ENCODE measurements at regions not wholly inside any gene's neighbourhood (a gene's known extent, or its start where the extent isn't known, plus 50 kb on each side); places are given as distances from the start of the nearest gene placed in this dataset.
"Not testable (repeated sequence)": the region's sequence is repeated elsewhere in the genome, so short reads cannot be mapped to it uniquely, and the experiment has no call there.

DNA sequence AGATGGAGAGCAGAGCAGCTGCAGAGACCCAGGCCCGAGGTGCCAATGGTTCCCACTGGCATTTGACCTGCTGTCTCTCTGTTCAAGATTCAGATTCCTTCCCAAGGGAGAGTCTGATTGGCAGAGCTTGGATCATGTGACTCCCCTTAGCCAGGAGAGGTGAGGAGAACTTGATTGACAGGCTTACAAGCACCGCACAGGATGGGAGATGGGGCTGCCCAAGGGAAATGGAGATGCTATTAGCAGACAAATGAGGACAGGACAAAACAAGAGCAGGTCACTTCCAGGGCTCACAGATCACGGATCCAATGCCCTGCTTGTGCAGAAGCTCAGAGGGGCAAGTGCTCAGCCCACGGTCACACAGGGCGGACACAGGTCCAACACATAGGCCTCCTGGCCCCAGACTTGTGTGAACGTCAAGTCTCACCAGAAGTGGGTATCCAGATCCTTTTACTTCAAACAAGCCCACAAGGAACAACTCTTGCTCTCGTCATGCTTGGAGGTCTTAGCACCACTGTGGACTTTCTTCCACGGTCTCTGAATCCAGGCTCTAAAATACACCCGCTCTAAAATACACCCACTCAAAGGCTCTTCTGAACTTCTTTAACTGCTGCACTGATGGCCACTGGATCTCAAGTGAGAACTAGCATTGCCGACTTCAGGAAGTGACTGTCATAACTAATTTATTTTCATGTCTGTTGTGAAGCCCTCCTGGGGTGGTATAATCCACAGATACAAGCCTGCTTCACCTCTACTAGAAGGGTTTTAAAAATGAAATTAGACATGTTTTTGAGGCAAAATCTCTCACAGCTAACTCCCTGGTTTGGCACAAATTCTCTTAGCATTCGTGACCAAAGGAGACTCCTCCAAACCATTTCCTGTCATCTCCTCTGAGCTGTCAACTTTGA, 274.9 kb downstream of the RRAGC start:
- no peak for DNase-seq (ENCODE audit: extremely low read depth, low read depth)
- TF ChIP-seq, protein P1, sequence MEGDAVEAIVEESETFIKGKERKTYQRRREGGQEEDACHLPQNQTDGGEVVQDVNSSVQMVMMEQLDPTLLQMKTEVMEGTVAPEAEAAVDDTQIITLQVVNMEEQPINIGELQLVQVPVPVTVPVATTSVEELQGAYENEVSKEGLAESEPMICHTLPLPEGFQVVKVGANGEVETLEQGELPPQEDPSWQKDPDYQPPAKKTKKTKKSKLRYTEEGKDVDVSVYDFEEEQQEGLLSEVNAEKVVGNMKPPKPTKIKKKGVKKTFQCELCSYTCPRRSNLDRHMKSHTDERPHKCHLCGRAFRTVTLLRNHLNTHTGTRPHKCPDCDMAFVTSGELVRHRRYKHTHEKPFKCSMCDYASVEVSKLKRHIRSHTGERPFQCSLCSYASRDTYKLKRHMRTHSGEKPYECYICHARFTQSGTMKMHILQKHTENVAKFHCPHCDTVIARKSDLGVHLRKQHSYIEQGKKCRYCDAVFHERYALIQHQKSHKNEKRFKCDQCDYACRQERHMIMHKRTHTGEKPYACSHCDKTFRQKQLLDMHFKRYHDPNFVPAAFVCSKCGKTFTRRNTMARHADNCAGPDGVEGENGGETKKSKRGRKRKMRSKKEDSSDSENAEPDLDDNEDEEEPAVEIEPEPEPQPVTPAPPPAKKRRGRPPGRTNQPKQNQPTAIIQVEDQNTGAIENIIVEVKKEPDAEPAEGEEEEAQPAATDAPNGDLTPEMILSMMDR (IDR thresholded peaks at IDR 0.05; ENCODE audit: low read depth, low read length): no peak

DNA sequence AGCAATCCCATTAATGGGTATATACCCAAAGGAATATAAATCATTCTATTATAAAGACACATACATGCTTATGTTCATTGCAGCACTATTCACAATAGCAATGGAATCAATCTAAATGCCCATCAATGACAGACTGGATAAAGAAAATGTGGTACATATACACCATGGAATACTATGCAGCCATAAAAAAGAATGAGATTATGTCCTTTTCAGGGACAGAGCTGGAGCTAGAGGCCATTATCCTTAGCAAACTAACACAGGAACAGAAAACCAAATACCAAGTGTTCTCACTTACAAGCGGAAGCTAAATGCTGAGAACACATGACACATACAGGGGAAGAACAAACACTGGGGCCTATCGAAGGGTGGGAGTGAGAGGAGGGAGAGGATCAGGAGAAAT, 276.3 kb downstream of the RRAGC start:
- DNase-seq (ENCODE audit: extremely low read depth, low read depth): not testable (repeated sequence)

DNA sequence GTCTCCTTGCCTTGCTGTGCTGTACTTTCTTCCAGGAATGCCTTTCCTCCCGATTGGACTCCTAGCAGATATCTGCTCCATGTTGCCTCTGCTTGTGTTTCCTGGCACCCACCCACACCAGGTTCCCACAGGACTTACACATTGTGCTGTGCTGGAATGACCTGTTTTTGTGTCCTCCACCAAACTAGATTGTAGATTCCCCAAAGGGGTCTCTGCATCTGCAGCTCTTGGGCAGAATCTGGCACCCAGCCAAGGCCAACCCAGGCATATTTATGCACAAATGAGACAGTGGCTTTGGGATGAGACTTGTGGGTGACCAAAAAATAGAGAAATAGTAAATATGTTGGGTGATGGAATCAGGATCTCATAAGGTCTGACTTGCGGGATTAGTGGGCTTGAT, 278.2 kb downstream of the RRAGC start:
- TF ChIP-seq, protein P1 (IDR thresholded peaks at IDR 0.05; ENCODE audit: low read depth, low read length): no peak
- DNase-seq (ENCODE audit: extremely low read depth, low read depth): no peak

DNA sequence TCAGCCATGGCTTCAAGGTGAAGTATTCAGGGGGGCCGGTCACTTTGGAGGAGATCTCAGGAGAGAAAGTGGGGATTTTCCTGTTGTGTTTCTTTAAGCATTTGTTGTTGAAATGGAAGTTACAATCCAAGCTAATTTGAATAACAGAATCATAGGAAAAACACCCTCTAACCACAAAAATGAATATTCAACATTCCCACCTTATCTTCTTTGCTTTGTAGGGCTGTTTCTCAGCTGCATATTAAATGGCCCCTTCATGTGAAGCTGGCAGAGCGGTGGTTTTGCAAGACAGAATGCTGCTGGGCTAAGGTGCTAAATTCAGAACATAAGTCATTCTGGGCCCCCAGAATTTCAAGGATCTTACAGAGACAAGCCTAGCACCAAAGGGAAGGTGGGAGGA, 279.0 kb downstream of the RRAGC start:
- DNase-seq (ENCODE audit: extremely low read depth, low read depth): no peak
- TF ChIP-seq, protein P1 (IDR thresholded peaks at IDR 0.05; ENCODE audit: low read depth, low read length): no peak

DNA sequence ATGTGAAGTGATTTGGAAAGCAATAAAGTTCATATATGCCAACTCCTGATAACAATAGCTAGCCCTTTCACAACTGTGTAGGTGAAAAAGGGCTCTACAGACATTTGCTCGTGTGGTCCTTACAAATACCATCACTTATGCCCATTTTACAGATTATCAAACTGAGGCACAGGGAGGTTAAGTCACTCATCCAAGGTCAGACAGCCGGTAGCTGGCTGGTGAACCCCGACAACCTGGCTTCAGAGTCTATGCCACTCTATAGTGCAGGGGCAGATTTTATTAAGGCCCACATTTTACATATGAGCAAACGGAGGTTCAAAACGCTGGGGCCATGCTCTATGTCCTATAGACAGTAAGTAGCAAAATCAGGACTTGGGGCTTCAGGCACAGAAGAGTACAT, 280.5 kb downstream of the RRAGC start:
- TF ChIP-seq, protein P1 (IDR thresholded peaks at IDR 0.05; ENCODE audit: low read depth, low read length): no peak
- DNase-seq (ENCODE audit: extremely low read depth, low read depth): no peak

DNA sequence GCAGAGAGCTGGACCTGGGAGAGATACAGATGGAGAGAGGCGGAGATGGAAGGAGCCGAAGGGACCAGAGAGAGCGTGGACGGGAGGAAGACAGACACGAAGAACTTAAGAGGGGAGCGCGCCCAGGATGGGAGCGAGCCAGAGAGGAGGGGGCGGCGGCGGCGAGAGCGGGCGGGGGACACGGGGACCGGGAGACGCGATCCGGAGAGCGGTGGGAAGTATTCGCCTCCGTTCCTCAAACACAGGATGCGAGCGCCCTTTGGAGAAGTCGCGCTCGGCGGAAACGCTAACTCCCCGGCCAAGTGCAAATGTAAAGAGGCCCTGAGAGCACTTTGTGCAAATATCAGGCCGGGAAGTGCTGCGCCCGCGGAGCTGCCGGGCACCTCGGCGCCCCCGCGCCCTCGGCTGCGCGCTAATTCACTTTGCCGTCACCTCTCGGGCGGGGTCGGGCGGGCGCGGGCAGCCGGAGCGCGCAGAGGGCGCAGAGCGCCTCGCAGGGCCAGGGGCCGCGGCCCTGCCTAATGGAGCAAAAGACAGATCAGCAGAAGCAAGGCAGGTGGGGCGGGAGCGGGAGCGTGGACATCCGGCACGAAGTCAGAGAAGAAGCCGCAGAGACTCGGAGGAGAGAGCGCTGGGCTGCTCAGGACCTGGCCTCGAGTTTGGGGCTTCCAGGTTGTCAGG, 281.2 kb downstream of the RRAGC start:
- TF ChIP-seq, protein P1 (IDR thresholded peaks at IDR 0.05; ENCODE audit: low read depth, low read length): no peak
- DNase-seq (ENCODE audit: extremely low read depth, low read depth): no peak

DNA sequence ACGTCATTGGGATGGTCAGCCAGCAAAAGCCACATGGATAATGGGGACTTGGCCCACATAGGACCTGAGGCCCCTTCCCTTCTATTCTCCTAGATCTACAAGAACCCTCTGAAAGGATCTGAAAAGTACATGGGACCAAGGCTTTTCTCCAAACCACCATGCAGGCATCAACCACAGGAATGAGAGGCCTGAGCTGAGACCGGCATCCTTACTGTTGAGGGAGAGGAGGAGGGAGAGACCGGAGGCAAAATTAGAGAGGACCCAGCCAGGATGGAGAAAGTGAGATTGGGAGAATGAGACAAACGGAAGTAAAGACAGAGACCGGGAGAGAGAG, 281.7 kb downstream of the RRAGC start:
- no peak for DNase-seq (ENCODE audit: extremely low read depth, low read depth)
- TF ChIP-seq, protein P1 (IDR thresholded peaks at IDR 0.05; ENCODE audit: low read depth, low read length): no peak

All from AG09319 (cell line).